Calu3 (cell line): ENCODE measurements at regions not wholly inside any gene's neighbourhood (a gene's known extent, or its start where the extent isn't known, plus 50 kb on each side); places are given as distances from the start of the nearest gene placed in this dataset.

Experiments
- BruUV-seq: library from RNA; stranded (reverse); fragments of 400-500 nt; replicated peaks from 2 replicates; lab custom pipeline; 2021; lab: Mats Ljungman, UMichigan
- CTCF ChIA-PET: fragments of 300-600 bp; sonication (Branson Sonifier 250); formaldehyde crosslinking; loops from one replicate; lab custom pipeline; 2022; ENCODE audit warnings: antibody characterized with exemption; lab: Charles Lee
- DNase-seq: peaks from one replicate; pipeline ENCODE4 v3.0.0; 2022
- H3K27ac Mint-ChIP-seq: one replicate; pipeline ENCODE4 v1.8.0; 2022; ENCODE audit warnings: mixed read lengths; ENCODE audit not compliant: unreplicated experiment
- H3K27me3 Mint-ChIP-seq: one replicate; pipeline ENCODE4 v1.8.0; 2022; ENCODE audit warnings: mixed read lengths; ENCODE audit not compliant: unreplicated experiment
- H3K36me3 Mint-ChIP-seq: one replicate; pipeline ENCODE4 v1.8.0; 2022; ENCODE audit warnings: mild to moderate bottlenecking, moderate library complexity, mixed read lengths; ENCODE audit not compliant: insufficient read depth, unreplicated experiment
- H3K4me1 Mint-ChIP-seq: one replicate; pipeline ENCODE4 v1.8.0; 2022; ENCODE audit warnings: mild to moderate bottlenecking, low read depth, mixed read lengths; ENCODE audit not compliant: unreplicated experiment
- H3K4me3 Mint-ChIP-seq: one replicate; pipeline ENCODE4 v1.8.0; 2022; ENCODE audit warnings: mild to moderate bottlenecking, low read depth, moderate library complexity, mixed read lengths; ENCODE audit not compliant: unreplicated experiment
- H3K9me3 Mint-ChIP-seq: one replicate; pipeline ENCODE4 v1.8.0; 2022; ENCODE audit warnings: low read depth, mixed read lengths; ENCODE audit not compliant: unreplicated experiment
- intact Hi-C: fragments of 100-400 bp; cut with micrococcal nuclease; formaldehyde crosslinking; loops from one replicate; pipeline ENCODE4 v1.10.0; 2022; ENCODE audit not compliant: unreplicated experiment
- TF ChIP-seq, protein P1 (sequence below): fragments of 200-600 bp; IDR thresholded peaks from one replicate; pipeline ENCODE4 v1.8.0; 2022; ENCODE audit warnings: antibody characterized with exemption; ENCODE audit not compliant: unreplicated experiment

DNA sequence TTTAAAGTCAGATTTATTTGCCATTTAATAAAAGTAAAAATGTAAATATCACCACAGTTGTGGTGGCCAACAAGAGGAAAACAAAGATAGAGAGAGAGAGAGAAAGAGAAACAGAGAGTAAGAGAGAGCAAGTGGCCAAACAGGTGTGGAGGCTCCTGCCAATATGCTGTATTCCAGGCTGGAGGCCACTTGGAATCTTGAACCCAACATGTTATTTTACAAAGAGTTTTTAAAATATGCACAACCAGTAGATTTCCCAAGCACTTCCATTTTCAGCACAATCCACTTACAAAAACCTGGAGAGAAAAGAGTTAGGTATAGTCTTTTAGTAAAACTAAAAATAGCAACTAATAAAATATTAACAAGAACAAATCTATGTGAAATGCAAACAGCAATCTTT is 1323.1 kb upstream of the CITED2 start:
- no peaks in the 10 kb centered on the region for H3K27me3 Mint-ChIP-seq
- CTCF ChIA-PET, result no interaction called here
- H3K4me3 Mint-ChIP-seq, result no peak overlapping the region
- H3K4me1 Mint-ChIP-seq, result peaks cover 7% of the 10 kb centered on the region
- peaks cover 4% of the 10 kb centered on the region for H3K9me3 Mint-ChIP-seq
- no peak for DNase-seq
- no peaks in the 10 kb centered on the region for H3K36me3 Mint-ChIP-seq
- no peak overlapping the region for H3K27ac Mint-ChIP-seq
- intact Hi-C loops, result no loop called here
- TF ChIP-seq, protein P1, sequence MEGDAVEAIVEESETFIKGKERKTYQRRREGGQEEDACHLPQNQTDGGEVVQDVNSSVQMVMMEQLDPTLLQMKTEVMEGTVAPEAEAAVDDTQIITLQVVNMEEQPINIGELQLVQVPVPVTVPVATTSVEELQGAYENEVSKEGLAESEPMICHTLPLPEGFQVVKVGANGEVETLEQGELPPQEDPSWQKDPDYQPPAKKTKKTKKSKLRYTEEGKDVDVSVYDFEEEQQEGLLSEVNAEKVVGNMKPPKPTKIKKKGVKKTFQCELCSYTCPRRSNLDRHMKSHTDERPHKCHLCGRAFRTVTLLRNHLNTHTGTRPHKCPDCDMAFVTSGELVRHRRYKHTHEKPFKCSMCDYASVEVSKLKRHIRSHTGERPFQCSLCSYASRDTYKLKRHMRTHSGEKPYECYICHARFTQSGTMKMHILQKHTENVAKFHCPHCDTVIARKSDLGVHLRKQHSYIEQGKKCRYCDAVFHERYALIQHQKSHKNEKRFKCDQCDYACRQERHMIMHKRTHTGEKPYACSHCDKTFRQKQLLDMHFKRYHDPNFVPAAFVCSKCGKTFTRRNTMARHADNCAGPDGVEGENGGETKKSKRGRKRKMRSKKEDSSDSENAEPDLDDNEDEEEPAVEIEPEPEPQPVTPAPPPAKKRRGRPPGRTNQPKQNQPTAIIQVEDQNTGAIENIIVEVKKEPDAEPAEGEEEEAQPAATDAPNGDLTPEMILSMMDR, result no peak
- no TSS peak for BruUV-seq

DNA sequence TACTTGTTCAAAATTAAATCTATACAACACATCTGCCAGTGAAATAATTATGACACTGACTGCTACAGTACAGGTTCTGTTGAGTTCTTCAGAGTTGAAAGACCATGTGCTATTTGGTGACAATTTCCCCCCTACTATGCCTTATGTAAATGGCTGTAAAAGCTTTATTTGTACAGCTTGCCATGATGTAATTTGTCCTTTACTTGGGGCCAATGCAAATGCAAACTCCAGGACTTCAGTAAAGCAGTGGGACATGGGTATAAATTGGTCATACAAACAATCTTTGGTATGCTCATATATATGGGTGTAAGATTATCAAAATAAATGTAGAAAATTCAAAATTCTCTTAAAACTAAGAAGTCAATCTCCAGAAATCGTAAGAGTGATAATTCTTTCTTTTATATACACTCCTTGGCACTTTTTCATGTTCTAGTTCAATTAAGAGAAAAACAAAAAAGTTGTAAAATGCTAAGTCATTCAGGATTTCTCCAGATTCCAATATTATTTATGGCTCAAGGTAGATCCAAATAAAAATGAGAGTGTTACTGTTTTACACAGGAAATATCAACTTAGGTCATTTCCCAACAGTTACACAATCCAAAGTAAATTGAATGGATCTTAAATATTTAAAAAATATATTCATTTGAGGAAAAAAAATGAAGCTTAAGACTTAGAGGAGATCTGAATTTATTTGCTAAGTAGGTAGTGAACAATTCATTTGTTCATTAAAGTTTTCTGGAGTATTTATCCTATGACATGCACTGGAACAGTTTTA is 1310.5 kb upstream of the CITED2 start:
- no peaks in the 10 kb centered on the region for H3K4me1 Mint-ChIP-seq
- CTCF ChIA-PET, result no interaction called here
- H3K9me3 Mint-ChIP-seq, result peaks cover 3% of the 10 kb centered on the region
- no peak overlapping the region for H3K4me3 Mint-ChIP-seq
- TF ChIP-seq, protein P1, result no peak
- no TSS peak for BruUV-seq
- H3K36me3 Mint-ChIP-seq, result no peaks in the 10 kb centered on the region
- no peaks in the 10 kb centered on the region for H3K27me3 Mint-ChIP-seq
- no peak for DNase-seq
- intact Hi-C loops, result no loop called here
- no peak overlapping the region for H3K27ac Mint-ChIP-seq

DNA sequence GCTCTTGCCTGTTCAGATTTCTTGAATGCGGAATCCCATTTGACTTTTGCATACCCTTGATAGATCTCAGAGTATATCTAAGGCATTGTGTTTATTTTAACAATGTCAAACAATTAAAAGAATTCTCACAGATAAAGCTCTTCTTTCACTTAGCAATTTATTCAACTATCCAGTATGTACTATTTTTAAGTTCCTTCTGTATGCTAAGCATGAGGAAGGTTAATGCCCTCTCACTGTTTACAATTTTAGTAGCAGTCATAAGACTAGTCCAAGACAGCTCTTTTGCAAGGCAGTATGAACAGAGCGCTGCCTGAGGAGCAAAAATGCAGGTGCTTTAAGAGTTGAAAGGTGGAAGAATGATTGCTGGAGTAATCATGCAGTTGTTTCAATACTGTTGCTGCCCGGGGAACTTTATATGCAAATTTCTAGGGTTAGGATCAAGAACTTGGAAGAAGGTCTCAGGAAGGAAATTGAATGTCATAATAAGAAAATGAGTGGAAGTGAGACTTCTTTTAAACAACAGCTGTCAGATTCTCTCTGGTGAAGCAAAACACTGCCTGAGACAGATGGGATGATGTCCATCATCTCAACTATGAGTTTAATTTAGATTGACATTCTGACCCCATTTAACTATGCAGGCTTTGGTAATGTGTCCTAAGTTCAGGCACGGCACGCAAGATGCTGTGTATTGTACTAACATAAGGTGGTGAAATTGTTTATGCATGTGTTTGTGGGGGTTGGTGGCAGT is 1303.5 kb upstream of the CITED2 start:
- TF ChIP-seq, protein P1, result no peak
- H3K27me3 Mint-ChIP-seq, result no peaks in the 10 kb centered on the region
- no peak overlapping the region for H3K4me3 Mint-ChIP-seq

DNA sequence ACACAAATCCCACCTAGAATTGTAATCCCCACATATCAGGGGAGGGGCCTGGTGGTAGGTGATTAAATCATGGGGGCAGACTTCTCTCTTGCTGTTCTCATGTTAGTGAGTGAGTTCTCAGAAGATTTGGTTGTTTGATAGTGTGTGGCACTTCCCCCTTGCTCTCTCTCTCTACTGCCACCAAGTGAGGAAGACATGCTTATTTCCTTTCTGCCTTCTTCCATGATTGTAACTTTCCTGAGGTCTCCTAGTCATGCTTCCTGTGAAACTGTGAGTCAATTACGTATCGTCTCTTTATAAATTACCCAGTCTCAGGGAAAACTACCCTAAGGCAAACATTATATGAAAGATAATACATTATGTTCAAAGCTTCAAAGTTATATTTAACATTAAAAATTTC is 1297.5 kb upstream of the CITED2 start:
- CTCF ChIA-PET, result no interaction called here
- DNase-seq, result no peak

More for the DNA sequence above, 1303.5 kb upstream of the CITED2 start:
- no peaks in the 10 kb centered on the region for H3K36me3 Mint-ChIP-seq
- H3K27ac Mint-ChIP-seq, result no peak overlapping the region
- no peaks in the 10 kb centered on the region for H3K9me3 Mint-ChIP-seq
- intact Hi-C loops, result no loop called here
- H3K4me1 Mint-ChIP-seq, result no peaks in the 10 kb centered on the region
- BruUV-seq, result no TSS peak
- no peak for DNase-seq
- CTCF ChIA-PET, result no interaction called here

More for the DNA sequence above, 1297.5 kb upstream of the CITED2 start:
- intact Hi-C loops, result no loop called here
- Mint-ChIP-seq H3K4me1 (no peaks in the 10 kb centered on the region), H3K27me3 (no peaks in the 10 kb centered on the region), H3K27ac (no peak overlapping the region), H3K36me3 (no peaks in the 10 kb centered on the region), H3K4me3 (no peak overlapping the region), H3K9me3 (peaks cover 3% of the 10 kb centered on the region)
- TF ChIP-seq, protein P1, result no peak
- BruUV-seq, result no TSS peak
